Naive thymus-derived CD8-positive, alpha-beta T cell (primary cell): ENCODE measurements at regions not wholly inside any gene's neighbourhood (a gene's known extent, or its start where the extent isn't known, plus 50 kb on each side); places are given as distances from the start of the nearest gene placed in this dataset.
"Not testable (repeated sequence)": the region's sequence is repeated elsewhere in the genome, so short reads cannot be mapped to it uniquely, and the experiment has no call there.

ENCODE experiments used
- ATAC-seq, 2 donors: fragments of 150-1000 bp; cut with Tn5 transposase in 1 of 2; sonication (Bioruptor Pico), chemical (Tn5 transposase) in 1 of 2; 1 replicate in 1 of 2; 2 replicates in 1 of 2; pipeline ENCODE4 v1.10.0; 2021; ENCODE audit warnings: mild to moderate bottlenecking in 2 of 2, moderate library complexity in 2 of 2
- POLR2A ChIA-PET: fragments of 350-600 bp; sonication (Branson Sonifier 250); formaldehyde crosslinking; loops from one replicate; lab custom pipeline; 2021; ENCODE audit warnings: antibody characterized with exemption; lab: Charles Lee
- DNase-seq, 10 donors: peaks; one replicate each; pipeline versions ENCODE4 v3.0.0 to v3.0.0-alpha.2; 2020 to 2022
- H3K27ac Mint-ChIP-seq, 10 donors: one replicate each; pipeline ENCODE4 v1.8.0; 2020 to 2022; ENCODE audit warnings: mild to moderate bottlenecking in 10 of 10, mixed read lengths in 10 of 10, moderate library complexity in 4 of 10, inconsistent platforms in 1 of 10
- H3K27me3 Mint-ChIP-seq, 5 donors: one replicate each; pipeline ENCODE4 v1.8.0; 2021 to 2022; ENCODE audit warnings: mixed read lengths in 5 of 5
- H3K36me3 Mint-ChIP-seq, 3 donors: one replicate each; pipeline ENCODE4 v1.8.0; 2020 to 2022; ENCODE audit warnings: mixed read lengths in 3 of 3, mild to moderate bottlenecking in 2 of 3, inconsistent platforms in 1 of 3
- H3K4me1 Mint-ChIP-seq, 4 donors: one replicate each; pipeline ENCODE4 v1.8.0; 2021 to 2022; ENCODE audit warnings: mixed read lengths in 4 of 4
- H3K4me3 Mint-ChIP-seq, 10 donors: one replicate each; pipeline ENCODE4 v1.8.0; 2020 to 2022; ENCODE audit warnings: mild to moderate bottlenecking in 10 of 10, mixed read lengths in 10 of 10, moderate library complexity in 6 of 10, inconsistent platforms in 1 of 10
- H3K9me3 Mint-ChIP-seq, 9 donors: one replicate each; pipeline ENCODE4 v1.8.0; 2020 to 2022; ENCODE audit warnings: mixed read lengths in 9 of 9, mild to moderate bottlenecking in 3 of 9, inconsistent platforms in 1 of 9, moderate library complexity in 1 of 9

- Mint-ChIP-seq H3K27ac (no peak overlapping the region), H3K4me3 (no peak overlapping the region), H3K4me1 (no peaks in the 10 kb centered on the region), H3K36me3 (no peaks in the 10 kb centered on the region), H3K9me3 (no peaks in the 10 kb centered on the region), H3K27me3 (no peaks in the 10 kb centered on the region)
- ATAC-seq (no peak), DNase-seq (no peak)
- POLR2A ChIA-PET, result no interaction called here
These were observed 224.9 kb downstream of the BAMBI start for GRCh38 chr10:28902215-28902614.

DNA sequence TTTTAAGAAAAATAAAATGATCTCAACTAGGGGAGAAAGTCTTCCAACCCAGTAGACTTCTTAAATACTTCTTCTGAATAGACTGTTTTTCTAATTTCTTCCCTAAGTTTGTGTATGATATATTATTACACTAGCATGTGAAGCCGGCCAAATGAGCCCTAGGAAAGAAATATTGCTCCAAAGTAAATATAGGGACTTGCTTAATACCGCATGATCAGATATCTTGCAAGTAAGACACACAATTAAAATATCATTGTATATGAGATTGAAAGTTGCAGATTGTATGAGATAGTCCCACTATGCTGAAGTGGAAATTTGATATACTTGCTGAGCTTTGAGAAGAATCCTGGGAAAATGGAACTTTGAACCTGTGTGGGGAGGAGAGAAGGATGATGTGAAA, 225.7 kb downstream of the BAMBI start:
- no peak overlapping the region for H3K27ac Mint-ChIP-seq
- no peaks in the 10 kb centered on the region for H3K36me3 Mint-ChIP-seq
- DNase-seq (no peak), ATAC-seq (no peak)
- H3K4me1 Mint-ChIP-seq, result no peaks in the 10 kb centered on the region
- H3K27me3 Mint-ChIP-seq, result no peaks in the 10 kb centered on the region
- H3K4me3 Mint-ChIP-seq, result no peak overlapping the region
- POLR2A ChIA-PET, result no interaction called here
- no peaks in the 10 kb centered on the region for H3K9me3 Mint-ChIP-seq

DNA sequence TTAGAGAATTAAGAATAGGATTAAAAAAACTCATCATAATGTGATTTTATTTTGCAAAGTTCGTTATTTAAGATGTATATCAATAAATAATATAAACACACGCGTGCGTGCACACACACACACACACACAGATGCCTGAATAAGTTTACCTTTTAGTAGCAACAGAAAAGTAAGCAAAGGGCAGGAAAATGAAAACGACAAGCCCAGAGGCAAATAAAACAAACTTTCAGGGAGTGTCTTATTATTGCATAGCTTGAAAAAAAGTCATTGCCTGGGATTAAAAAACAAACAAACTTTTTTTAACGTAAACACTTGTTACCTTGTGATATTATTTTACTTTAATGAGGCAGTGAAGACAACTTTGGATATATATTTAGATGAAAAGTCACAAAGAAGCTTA, 226.4 kb downstream of the BAMBI start:
- POLR2A ChIA-PET, result no interaction called here
- Mint-ChIP-seq H3K4me3 (no peak overlapping the region), H3K27ac (no peak overlapping the region), H3K36me3 (no peaks in the 10 kb centered on the region), H3K9me3 (no peaks in the 10 kb centered on the region), H3K27me3 (no peaks in the 10 kb centered on the region), H3K4me1 (no peaks in the 10 kb centered on the region)
- ATAC-seq, result no peak
- no peak for DNase-seq

DNA sequence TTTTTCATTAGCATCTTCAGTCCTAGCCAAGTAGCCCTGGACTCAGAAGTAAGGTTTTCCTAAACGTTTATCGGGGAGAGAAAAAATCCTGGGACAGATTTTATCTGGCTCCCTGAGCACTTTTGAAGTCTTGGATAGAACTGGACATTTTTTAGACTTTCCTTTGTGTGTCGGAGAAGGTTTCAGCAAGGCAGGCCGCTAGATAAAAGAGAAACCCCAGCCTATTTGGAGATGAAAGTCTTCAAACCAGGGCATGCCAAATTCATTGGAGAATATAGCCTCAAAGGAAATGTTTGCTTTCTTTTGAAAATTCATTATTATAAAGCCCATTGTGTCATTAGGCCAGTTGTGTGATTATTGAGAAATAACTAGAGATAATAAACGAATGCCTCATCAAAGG, 228.1 kb downstream of the BAMBI start:
- no peaks in the 10 kb centered on the region for H3K4me1 Mint-ChIP-seq
- peaks cover 0 to 2% (median 0%) of the 10 kb centered on the region in 5 donors for H3K27me3 Mint-ChIP-seq
- no peak overlapping the region for H3K4me3 Mint-ChIP-seq
- POLR2A ChIA-PET, result no interaction called here
- DNase-seq, result no peak
- no peaks in the 10 kb centered on the region for H3K36me3 Mint-ChIP-seq
- H3K9me3 Mint-ChIP-seq, result no peaks in the 10 kb centered on the region
- no peak overlapping the region for H3K27ac Mint-ChIP-seq
- no peak for ATAC-seq

DNA sequence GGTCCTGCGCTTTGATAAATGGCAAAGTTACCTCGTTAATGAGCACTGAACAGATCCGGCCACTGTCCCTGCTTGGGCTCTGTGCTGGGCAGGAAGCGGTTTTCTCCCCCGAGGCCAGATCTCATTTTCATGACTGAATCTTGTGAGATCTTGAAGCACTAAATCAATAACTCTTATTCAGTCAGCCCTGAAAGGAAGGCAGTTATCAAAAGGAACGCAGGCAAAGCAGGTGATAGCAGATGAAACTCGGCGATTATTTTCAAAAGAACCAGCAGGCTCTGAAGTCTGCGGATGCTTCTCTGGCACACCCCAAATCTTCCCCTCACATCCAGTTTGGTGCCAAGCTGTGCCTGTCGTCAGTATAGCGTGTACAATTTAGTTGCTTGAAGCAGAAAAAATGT, 228.7 kb downstream of the BAMBI start:
- POLR2A ChIA-PET, result no interaction called here
- DNase-seq (no peak), ATAC-seq (no peak)
- H3K27me3 Mint-ChIP-seq, result peaks cover 0 to 2% (median 0%) of the 10 kb centered on the region in 5 donors
- no peaks in the 10 kb centered on the region for H3K9me3 Mint-ChIP-seq
- no peak overlapping the region for H3K27ac Mint-ChIP-seq
- no peaks in the 10 kb centered on the region for H3K36me3 Mint-ChIP-seq
- H3K4me3 Mint-ChIP-seq, result no peak overlapping the region
- no peaks in the 10 kb centered on the region for H3K4me1 Mint-ChIP-seq

DNA sequence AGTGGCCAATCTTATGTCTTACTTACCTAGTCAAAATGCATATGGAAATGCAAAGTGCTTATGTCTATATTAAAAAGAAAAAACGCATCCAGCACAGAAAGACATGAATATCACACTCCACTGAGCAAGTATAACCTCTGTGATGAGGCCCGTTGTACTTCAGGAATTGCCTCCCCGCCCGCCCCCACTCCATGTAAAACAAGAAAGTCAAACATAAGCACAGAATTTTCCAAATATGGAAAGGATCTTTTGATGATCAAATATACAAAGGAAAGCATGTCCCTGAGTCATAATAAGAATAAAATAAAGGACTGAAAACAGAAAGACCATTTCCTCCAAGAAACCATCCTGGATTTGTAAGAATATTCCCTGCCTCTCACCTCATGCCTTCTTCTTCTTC, 229.1 kb downstream of the BAMBI start:
- Mint-ChIP-seq H3K4me1 (no peaks in the 10 kb centered on the region), H3K4me3 (no peak overlapping the region), H3K9me3 (no peaks in the 10 kb centered on the region), H3K36me3 (no peaks in the 10 kb centered on the region), H3K27me3 (peaks cover 0 to 2% (median 0%) of the 10 kb centered on the region in 5 donors), H3K27ac (no peak overlapping the region)
- no peak for ATAC-seq
- no peak for DNase-seq
- POLR2A ChIA-PET, result no interaction called here

DNA sequence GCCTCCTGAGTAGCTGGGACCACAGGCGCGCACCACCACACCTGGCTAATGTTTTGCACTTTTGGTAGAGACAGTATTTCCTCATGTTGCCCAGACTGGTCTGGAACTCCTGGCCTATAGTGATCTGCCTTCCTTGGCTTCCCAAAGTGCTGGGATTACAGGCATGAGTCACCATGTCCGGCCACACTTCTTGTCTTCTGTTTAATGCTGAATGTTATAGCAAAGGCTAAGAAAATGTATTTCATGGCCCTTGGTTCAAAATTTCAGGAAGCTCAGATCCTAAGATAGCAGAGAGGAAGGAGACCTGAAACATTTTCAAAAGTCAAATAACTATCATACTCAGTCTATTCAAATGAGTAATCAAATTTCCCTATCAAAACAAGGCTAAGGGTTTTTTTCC, 229.6 kb downstream of the BAMBI start:
- H3K27ac Mint-ChIP-seq, result no peak overlapping the region
- no peaks in the 10 kb centered on the region for H3K9me3 Mint-ChIP-seq
- DNase-seq (no peak), ATAC-seq (no peak)
- POLR2A ChIA-PET, result no interaction called here
- peaks cover 0 to under 1% (median 0%) of the 10 kb centered on the region in 4 donors for H3K4me1 Mint-ChIP-seq
- peaks cover 0 to 6% (median 2%) of the 10 kb centered on the region in 5 donors for H3K27me3 Mint-ChIP-seq
- no peak overlapping the region for H3K4me3 Mint-ChIP-seq
- no peaks in the 10 kb centered on the region for H3K36me3 Mint-ChIP-seq

DNA sequence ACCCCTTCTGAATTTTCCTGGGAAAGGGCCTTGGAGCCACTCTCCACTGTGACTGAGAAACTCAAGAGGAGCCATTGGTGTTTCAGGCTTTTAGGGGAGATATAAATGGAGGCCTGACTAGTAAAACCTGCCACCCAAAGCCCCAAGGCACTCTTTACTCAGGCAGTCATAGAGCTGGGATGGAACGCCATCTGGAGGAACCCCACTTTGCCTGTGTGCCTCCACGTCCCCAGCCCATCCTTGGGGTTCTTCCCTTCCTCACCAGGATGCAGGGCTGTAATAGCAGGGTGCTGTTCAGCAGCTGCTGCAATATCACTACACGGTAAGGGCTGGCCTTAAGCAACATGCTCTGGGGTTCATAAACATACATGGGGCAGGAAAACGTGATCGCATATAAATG, 232.6 kb downstream of the BAMBI start:
- no peak for ATAC-seq
- POLR2A ChIA-PET, result no interaction called here
- H3K27me3 Mint-ChIP-seq, result peaks cover 0 to 12% (median 2%) of the 10 kb centered on the region in 5 donors
- DNase-seq, result no peak
- peaks cover 0 to 2% (median 0%) of the 10 kb centered on the region in 4 donors for H3K4me1 Mint-ChIP-seq
- H3K27ac Mint-ChIP-seq, result no peak overlapping the region
- no peaks in the 10 kb centered on the region for H3K9me3 Mint-ChIP-seq
- no peak overlapping the region for H3K4me3 Mint-ChIP-seq
- H3K36me3 Mint-ChIP-seq, result no peaks in the 10 kb centered on the region

GRCh38 chr10:28910956-28911355, 233.6 kb downstream of the BAMBI start:
- no peak overlapping the region for H3K4me3 Mint-ChIP-seq
- ATAC-seq (no peak), DNase-seq (no peak)
- H3K27ac Mint-ChIP-seq, result no peak overlapping the region
- peaks cover 0 to 2% (median 0%) of the 10 kb centered on the region in 4 donors for H3K4me1 Mint-ChIP-seq
- H3K9me3 Mint-ChIP-seq, result no peaks in the 10 kb centered on the region
- no peaks in the 10 kb centered on the region for H3K36me3 Mint-ChIP-seq
- POLR2A ChIA-PET, result no interaction called here
- H3K27me3 Mint-ChIP-seq, result peaks cover 0 to 12% (median 2%) of the 10 kb centered on the region in 5 donors

- H3K27ac Mint-ChIP-seq, DNase-seq, ATAC-seq, H3K4me1 Mint-ChIP-seq, H3K9me3 Mint-ChIP-seq, H3K36me3 Mint-ChIP-seq, POLR2A ChIA-PET, H3K4me3 Mint-ChIP-seq: not testable (repeated sequence)
- H3K27me3 Mint-ChIP-seq, result peaks cover 0 to 12% (median 2%) of the 10 kb centered on the region in 5 donors
These were observed 234.2 kb downstream of the BAMBI start for GRCh38 chr10:28911511-28911910.

DNA sequence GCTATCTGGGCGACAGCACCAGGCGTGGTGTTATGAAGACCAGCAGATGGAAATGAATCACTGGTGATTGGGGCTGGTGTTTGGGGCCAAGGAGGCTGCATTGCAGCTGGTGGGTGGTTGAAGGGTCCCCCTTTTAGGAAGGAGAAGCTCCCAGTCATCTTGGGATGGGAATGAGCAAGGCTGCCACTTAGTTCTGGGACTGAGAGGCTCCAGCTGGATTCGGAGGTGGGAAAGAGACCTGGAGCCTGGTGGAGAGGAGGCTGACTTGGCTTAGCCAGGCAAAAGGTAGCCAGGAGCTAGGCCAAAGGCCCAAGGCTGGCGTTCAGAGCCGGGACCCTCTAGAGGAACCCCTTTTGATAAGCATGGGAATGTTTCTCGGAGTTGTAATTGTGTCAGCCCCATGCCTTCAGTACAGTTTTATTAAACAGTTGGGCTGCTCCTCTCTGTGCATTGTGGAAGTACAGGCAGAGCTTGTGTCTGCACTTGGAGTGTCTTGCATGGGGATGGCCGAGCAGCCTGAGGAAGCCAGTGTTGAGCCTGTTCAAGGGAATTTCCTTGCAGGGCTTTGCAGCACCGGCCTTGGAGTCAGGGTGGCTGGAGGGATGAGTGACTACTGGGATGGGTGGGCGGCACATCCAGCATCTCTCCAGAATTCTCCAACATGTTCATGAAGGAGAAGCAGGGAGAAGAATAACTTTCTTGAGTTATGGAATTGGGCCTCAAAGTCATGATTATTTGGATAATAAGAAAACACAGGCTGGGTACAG, 234.9 kb downstream of the BAMBI start:
- POLR2A ChIA-PET, result no interaction called here
- Mint-ChIP-seq H3K27me3 (peaks cover 0 to 12% (median 2%) of the 10 kb centered on the region in 5 donors), H3K27ac (no peak overlapping the region), H3K4me3 (no peak overlapping the region), H3K9me3 (no peaks in the 10 kb centered on the region), H3K4me1 (peaks cover 0 to 2% (median 0%) of the 10 kb centered on the region in 4 donors), H3K36me3 (no peaks in the 10 kb centered on the region)
- DNase-seq (no peak), ATAC-seq (no peak)

DNA sequence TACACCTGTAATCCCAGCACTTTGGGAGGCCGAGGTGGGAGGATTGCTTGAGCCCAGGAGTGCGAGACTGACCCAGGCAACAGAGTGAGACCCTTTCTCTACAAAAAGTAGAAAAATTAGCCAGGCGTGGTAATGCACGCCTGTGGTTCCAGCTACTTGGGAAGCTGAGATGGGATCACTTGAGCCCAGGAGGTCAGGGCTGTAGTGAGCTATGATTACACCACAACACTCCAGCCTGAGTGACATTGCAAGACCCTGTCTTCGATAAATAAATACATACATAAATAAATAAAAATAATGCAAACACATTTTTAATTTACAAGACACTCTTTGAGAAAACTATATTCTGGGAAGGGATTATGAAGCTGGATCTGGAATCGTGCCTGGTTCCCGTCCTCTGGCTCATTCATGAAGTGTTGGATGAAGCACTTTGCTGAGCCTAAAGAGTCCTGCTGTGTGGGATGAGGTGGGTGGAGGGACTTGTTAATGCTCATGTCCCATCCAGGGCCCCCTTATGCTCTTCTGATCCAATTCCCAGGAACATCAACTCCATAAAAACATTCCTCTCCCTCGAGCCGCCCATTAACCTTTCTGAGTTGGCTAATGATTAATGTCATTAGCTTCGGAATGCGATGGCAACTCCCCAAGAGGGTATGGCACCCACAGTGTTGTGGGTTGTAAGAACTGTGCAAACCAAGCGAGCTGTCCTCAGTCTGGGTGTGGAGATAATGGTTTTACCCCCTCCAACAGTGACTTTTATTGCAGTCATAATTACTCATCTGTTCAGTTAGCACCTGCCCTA, 236.3 kb downstream of the BAMBI start:
- H3K9me3 Mint-ChIP-seq, result no peaks in the 10 kb centered on the region
- no peak overlapping the region for H3K27ac Mint-ChIP-seq
- H3K36me3 Mint-ChIP-seq, result no peaks in the 10 kb centered on the region
- ATAC-seq (no peak), DNase-seq (no peak)
- peaks cover 0 to 2% (median 0%) of the 10 kb centered on the region in 4 donors for H3K4me1 Mint-ChIP-seq
- peaks cover 0 to 12% (median 3%) of the 10 kb centered on the region in 5 donors for H3K27me3 Mint-ChIP-seq
- no peak overlapping the region for H3K4me3 Mint-ChIP-seq
- POLR2A ChIA-PET, result no interaction called here

- Mint-ChIP-seq H3K4me3 (no peak overlapping the region), H3K27ac (no peak overlapping the region), H3K9me3 (no peaks in the 10 kb centered on the region), H3K4me1 (peaks cover 0 to 2% (median 0%) of the 10 kb centered on the region in 4 donors), H3K36me3 (no peaks in the 10 kb centered on the region), H3K27me3 (peaks cover 0 to 12% (median 8%) of the 10 kb centered on the region in 5 donors)
- DNase-seq (no peak), ATAC-seq (no peak)
- POLR2A ChIA-PET, result no interaction called here
These were observed 237.4 kb downstream of the BAMBI start for GRCh38 chr10:28914701-28915100.
